Activated CD8-positive, alpha-beta T cell treated with anti-CD3 and anti-CD28 coated beads for 36 hours (primary cell): ENCODE measurements at regions not wholly inside any gene's neighbourhood (a gene's known extent, or its start where the extent isn't known, plus 50 kb on each side); places are given as distances from the start of the nearest gene placed in this dataset.

Source experiments
- ATAC-seq: fragments of 200-7000 bp; cut with Tn5 transposase; one replicate; pipeline ENCODE4 v1.10.0; 2021; ENCODE audit warnings: mild to moderate bottlenecking, moderate library complexity
- CTCF ChIA-PET: fragments of 350-600 bp; sonication (Branson Sonifier 250); formaldehyde crosslinking; loops from one replicate; lab custom pipeline; 2021; ENCODE audit warnings: antibody characterized with exemption; lab: Charles Lee
- POLR2A ChIA-PET: fragments of 350-600 bp; sonication (Branson Sonifier 250); formaldehyde crosslinking; loops from one replicate; lab custom pipeline; 2021; ENCODE audit warnings: antibody characterized with exemption; lab: Charles Lee
- DNase-seq: peaks from one replicate; pipeline ENCODE4 v3.0.0-alpha.2; 2020
- H3K27ac Mint-ChIP-seq: one replicate; pipeline ENCODE4 v1.8.0; 2021; ENCODE audit warnings: mild to moderate bottlenecking, mixed read lengths
- H3K27me3 Mint-ChIP-seq: one replicate; pipeline ENCODE4 v1.8.0; 2021; ENCODE audit warnings: mixed read lengths
- H3K36me3 Mint-ChIP-seq: one replicate; pipeline ENCODE4 v1.8.0; 2021; ENCODE audit warnings: low read depth, mixed read lengths
- H3K4me1 Mint-ChIP-seq: one replicate; pipeline ENCODE4 v1.8.0; 2021; ENCODE audit warnings: low read depth, mixed read lengths
- H3K4me3 Mint-ChIP-seq: one replicate; pipeline ENCODE4 v1.8.0; 2021; ENCODE audit warnings: mild to moderate bottlenecking, moderate library complexity, mixed read lengths
- H3K9me3 Mint-ChIP-seq: one replicate; pipeline ENCODE4 v1.8.0; 2021; ENCODE audit warnings: mixed read lengths
- CTCF ChIP-seq: fragments of 200-600 bp; IDR thresholded peaks from one replicate; pipeline ENCODE4 v1.8.0; 2022; ENCODE audit warnings: antibody characterized with exemption, mild to moderate bottlenecking
- intact Hi-C: fragments of 100-400 bp; cut with micrococcal nuclease; formaldehyde crosslinking; loops from one replicate; pipeline ENCODE4 v1.10.0; 2022

- Mint-ChIP-seq H3K9me3 (peaks cover 2% of the 10 kb centered on the region), H3K4me1 (no peaks in the 10 kb centered on the region), H3K4me3 (no peak overlapping the region), H3K27ac (no peak overlapping the region), H3K27me3 (no peaks in the 10 kb centered on the region), H3K36me3 (no peaks in the 10 kb centered on the region)
- no peak for ATAC-seq
- CTCF ChIA-PET: no interaction called here
- POLR2A ChIA-PET: interaction anchor here (0.5 kb wide), 1 partner anchor 435 kb away, joined by 3 read pairs; no protein-coding TSS in a partner anchor
- intact Hi-C loops: no loop called here
- no peak for TF ChIP-seq CTCF
- DNase-seq: no peak
Observed at GRCh38 chr6:23396949-23397348, 729.1 kb upstream of the NRSN1 start.

GRCh38 chr6:23403460-23403859 is 722.6 kb upstream of the NRSN1 start:
- Mint-ChIP-seq H3K9me3 (peaks cover 2% of the 10 kb centered on the region), H3K27ac (no peak overlapping the region), H3K4me3 (no peak overlapping the region), H3K36me3 (no peaks in the 10 kb centered on the region), H3K27me3 (no peaks in the 10 kb centered on the region), H3K4me1 (no peaks in the 10 kb centered on the region)
- ChIA-PET CTCF (no interaction called here), POLR2A (no interaction called here)
- TF ChIP-seq CTCF: no peak
- no peak for DNase-seq
- no peak for ATAC-seq
- intact Hi-C loops: no loop called here

GRCh38 chr6:23409531-23409930 is 716.5 kb upstream of the NRSN1 start:
- intact Hi-C loops: no loop called here
- CTCF ChIA-PET: no interaction called here
- H3K9me3 Mint-ChIP-seq: peaks cover 5% of the 10 kb centered on the region
- no peak for ATAC-seq
- no peak for TF ChIP-seq CTCF
- POLR2A ChIA-PET: no interaction called here
- H3K27ac Mint-ChIP-seq: no peak overlapping the region
- no peaks in the 10 kb centered on the region for H3K4me1 Mint-ChIP-seq
- no peak for DNase-seq
- H3K4me3 Mint-ChIP-seq: no peak overlapping the region
- no peaks in the 10 kb centered on the region for H3K27me3 Mint-ChIP-seq
- H3K36me3 Mint-ChIP-seq: no peaks in the 10 kb centered on the region

- ChIA-PET CTCF (no interaction called here), POLR2A (no interaction called here)
- TF ChIP-seq CTCF: no peak
- intact Hi-C loops: no loop called here
- H3K27ac Mint-ChIP-seq: no peak overlapping the region
- DNase-seq (no peak), ATAC-seq (no peak)
- H3K4me3 Mint-ChIP-seq: no peak overlapping the region
- H3K4me1 Mint-ChIP-seq: no peaks in the 10 kb centered on the region
- no peaks in the 10 kb centered on the region for H3K27me3 Mint-ChIP-seq
- H3K9me3 Mint-ChIP-seq: peaks cover 5% of the 10 kb centered on the region
- no peaks in the 10 kb centered on the region for H3K36me3 Mint-ChIP-seq
Observed at GRCh38 chr6:23410439-23410838, 715.6 kb upstream of the NRSN1 start.

GRCh38 chr6:23412770-23413169 is 713.2 kb upstream of the NRSN1 start:
- Mint-ChIP-seq H3K27me3 (no peaks in the 10 kb centered on the region), H3K4me1 (no peaks in the 10 kb centered on the region), H3K36me3 (no peaks in the 10 kb centered on the region), H3K9me3 (peaks cover 5% of the 10 kb centered on the region), H3K27ac (no peak overlapping the region), H3K4me3 (no peak overlapping the region)
- ChIA-PET CTCF (interaction anchor here (0.7 kb wide), 1 partner anchor 663 kb away, joined by 3 read pairs; no protein-coding TSS in a partner anchor), POLR2A (no interaction called here)
- TF ChIP-seq CTCF: no peak
- DNase-seq: no peak
- ATAC-seq: no peak
- intact Hi-C loops: no loop called here
